Mesendoderm (in vitro differentiated cells): ENCODE measurements at regions not wholly inside any gene's neighbourhood (a gene's known extent, or its start where the extent isn't known, plus 50 kb on each side); places are given as distances from the start of the nearest gene placed in this dataset.

Experiments
- DNase-seq: peaks from one replicate; pipeline ENCODE4 v3.0.0; 2013
- H2AK5ac ChIP-seq: 2 replicates; pipeline ENCODE4 v1.6.1; 2013; ENCODE audit warnings: low read length, inconsistent platforms
- H2BK120ac ChIP-seq: 2 replicates; pipeline ENCODE4 v1.6.1; 2013; ENCODE audit warnings: low read depth, mild to moderate bottlenecking, low read length, moderate library complexity, mixed read lengths
- H2BK15ac ChIP-seq: replicated peaks from 2 replicates; pipeline ENCODE4 v1.6.1; 2013; ENCODE audit warnings: low read depth, mild to moderate bottlenecking, moderate library complexity
- H2BK5ac ChIP-seq: 2 replicates; pipeline ENCODE4 v1.6.1; 2013; ENCODE audit warnings: low read length, inconsistent platforms
- H3K18ac ChIP-seq: 2 replicates; pipeline ENCODE4 v1.6.1; 2013; ENCODE audit warnings: mild to moderate bottlenecking, low read length, mixed read lengths
- H3K23ac ChIP-seq: one replicate; pipeline ENCODE4 v1.6.1; 2013; ENCODE audit warnings: low read length
- H3K27ac ChIP-seq: 2 replicates; pipeline ENCODE4 v1.5.1; 2013; ENCODE audit warnings: low read depth, mild to moderate bottlenecking, inconsistent platforms, low read length, moderate library complexity
- H3K27me3 ChIP-seq: 2 replicates; pipeline ENCODE4 v1.6.1; 2013; ENCODE audit warnings: low read length, control low read depth, mild to moderate bottlenecking, inconsistent platforms; ENCODE audit not compliant: insufficient read depth, poor library complexity
- H3K36me3 ChIP-seq: 2 replicates; pipeline ENCODE4 v1.6.1; 2013; ENCODE audit warnings: low read length, inconsistent platforms; ENCODE audit not compliant: control insufficient read depth, insufficient read depth
- H3K4ac ChIP-seq: one replicate; pipeline ENCODE4 v1.6.1; 2013; ENCODE audit warnings: low read depth, mild to moderate bottlenecking, low read length, moderate library complexity
- H3K4me1 ChIP-seq: 2 replicates; pipeline ENCODE4 v1.6.1; 2013; ENCODE audit warnings: low read depth, low read length, inconsistent platforms; ENCODE audit not compliant: control insufficient read depth
- H3K4me2 ChIP-seq: 2 replicates; pipeline ENCODE4 v1.6.1; 2013; ENCODE audit warnings: low read length
- H3K4me3 ChIP-seq: 2 replicates; pipeline ENCODE4 v1.5.1; 2013; ENCODE audit warnings: mild to moderate bottlenecking, low read length
- H3K56ac ChIP-seq: one replicate; pipeline ENCODE4 v1.6.1; 2013; ENCODE audit warnings: low read length
- H3K79me1 ChIP-seq: 2 replicates; pipeline ENCODE4 v1.6.1; 2013; ENCODE audit warnings: low read length, inconsistent platforms
- H3K79me2 ChIP-seq: 2 replicates; pipeline ENCODE4 v1.6.1; 2013; ENCODE audit warnings: mild to moderate bottlenecking, low read length; ENCODE audit not compliant: control insufficient read depth, insufficient read depth
- H3K9ac ChIP-seq: 2 replicates; pipeline ENCODE4 v1.6.1; 2013; ENCODE audit warnings: low read length, inconsistent platforms
- H4K5ac ChIP-seq: one replicate; pipeline ENCODE4 v1.6.1; 2013; ENCODE audit warnings: low read length
- H4K8ac ChIP-seq: one replicate; pipeline ENCODE4 v1.6.1; 2013; ENCODE audit warnings: low read depth, mild to moderate bottlenecking, control low read depth, low read length, moderate library complexity
- WGBS: extraction: QIAGEN DNeasy Blood & Tissue Kit; methylation state at CpG from one replicate; pipeline ENCODE4 v1.1.7; 2013; ENCODE audit warnings: low lambda C conversion rate, missing lambda C conversion rate; ENCODE audit not compliant: insufficient coverage; ENCODE audit errors: extremely low coverage; 5-methylcytosine and 5-hydroxymethylcytosine counted together

GRCh38 chr18:77766421-77766820 lies 516.8 kb downstream of the GALR1 start:
- Histone ChIP-seq H2BK5ac (no peak overlapping the region), H2BK15ac (no peak overlapping the region), H4K5ac (no peak overlapping the region), H2AK5ac (no peak overlapping the region), H3K9ac (no peak overlapping the region), H4K8ac (no peak overlapping the region), H3K79me2 (no peaks in the 10 kb centered on the region), H2BK120ac (no peak overlapping the region), H3K18ac (no peak overlapping the region), H3K23ac (no peak overlapping the region), H3K79me1 (no peaks in the 10 kb centered on the region), H3K4ac (no peak overlapping the region), H3K36me3 (no peaks in the 10 kb centered on the region), H3K27me3 (no peaks in the 10 kb centered on the region), H3K27ac (no peak overlapping the region), H3K56ac (no peak overlapping the region), H3K4me2 (no peak overlapping the region), H3K4me3 (no peak overlapping the region), H3K4me1 (no peaks in the 10 kb centered on the region)
- DNase-seq = no peak
- no CpG with 5 or more reads among the region's 9 CpGs for WGBS

GRCh38 chr18:77772177-77772576 lies 522.5 kb downstream of the GALR1 start:
- no peak overlapping the region for H2BK120ac ChIP-seq
- no peak overlapping the region for H3K18ac ChIP-seq
- H2BK5ac ChIP-seq = no peak overlapping the region
- no peaks in the 10 kb centered on the region for H3K4me1 ChIP-seq
- WGBS = no CpG with 5 or more reads among the region's 5 CpGs
- H3K4me3 ChIP-seq = no peak overlapping the region
- no peak overlapping the region for H3K4ac ChIP-seq
- H3K56ac ChIP-seq = no peak overlapping the region
- no peak overlapping the region for H3K23ac ChIP-seq
- H3K36me3 ChIP-seq = no peaks in the 10 kb centered on the region
- no peak overlapping the region for H2BK15ac ChIP-seq
- DNase-seq = no peak
- no peak overlapping the region for H2AK5ac ChIP-seq
- no peak overlapping the region for H3K27ac ChIP-seq
- no peaks in the 10 kb centered on the region for H3K27me3 ChIP-seq
- no peak overlapping the region for H4K8ac ChIP-seq
- H3K79me1 ChIP-seq = no peaks in the 10 kb centered on the region
- no peak overlapping the region for H3K4me2 ChIP-seq
- H4K5ac ChIP-seq = no peak overlapping the region
- no peak overlapping the region for H3K9ac ChIP-seq
- no peaks in the 10 kb centered on the region for H3K79me2 ChIP-seq

- Histone ChIP-seq H3K18ac (no peak overlapping the region), H2AK5ac (no peak overlapping the region), H3K79me2 (no peaks in the 10 kb centered on the region), H4K5ac (no peak overlapping the region), H3K27me3 (no peaks in the 10 kb centered on the region), H3K4me3 (no peak overlapping the region), H2BK5ac (no peak overlapping the region), H4K8ac (no peak overlapping the region), H3K56ac (no peak overlapping the region), H3K23ac (no peak overlapping the region), H3K4me2 (no peak overlapping the region), H2BK15ac (no peak overlapping the region), H3K9ac (no peak overlapping the region), H3K4me1 (no peaks in the 10 kb centered on the region), H3K79me1 (no peaks in the 10 kb centered on the region), H3K36me3 (no peaks in the 10 kb centered on the region), H3K27ac (no peak overlapping the region), H3K4ac (no peak overlapping the region), H2BK120ac (no peak overlapping the region)
- DNase-seq = no peak
- no CpG with 5 or more reads among the region's 12 CpGs for whole genome bisulfite sequencing
These were observed 526.5 kb downstream of the GALR1 start for GRCh38 chr18:77776104-77776503.

- Histone ChIP-seq H3K56ac (no peak overlapping the region), H3K4me3 (no peak overlapping the region), H3K18ac (no peak overlapping the region), H3K27me3 (no peaks in the 10 kb centered on the region), H2AK5ac (no peak overlapping the region), H3K4ac (no peak overlapping the region), H3K4me1 (no peaks in the 10 kb centered on the region), H2BK15ac (no peak overlapping the region), H3K9ac (no peak overlapping the region), H3K79me2 (no peaks in the 10 kb centered on the region), H4K8ac (no peak overlapping the region), H3K23ac (no peak overlapping the region), H2BK120ac (no peak overlapping the region), H3K27ac (no peak overlapping the region), H3K4me2 (no peak overlapping the region), H3K79me1 (no peaks in the 10 kb centered on the region), H4K5ac (no peak overlapping the region), H3K36me3 (no peaks in the 10 kb centered on the region), H2BK5ac (no peak overlapping the region)
- no CpG with 5 or more reads among the region's 11 CpGs for WGBS
- DNase-seq = no peak
These were observed 527.5 kb downstream of the GALR1 start for GRCh38 chr18:77777163-77777562.

GRCh38 chr18:77784759-77785379 lies 535.2 kb downstream of the GALR1 start:
- no peaks in the 10 kb centered on the region for H3K27me3 ChIP-seq
- WGBS = no CpG with 5 or more reads among the region's 18 CpGs
- no peak overlapping the region for H3K4me3 ChIP-seq
- no peak overlapping the region for H3K9ac ChIP-seq
- H3K79me1 ChIP-seq = no peaks in the 10 kb centered on the region
- DNase-seq = no peak
- no peak overlapping the region for H3K18ac ChIP-seq
- no peak overlapping the region for H2BK5ac ChIP-seq
- no peak overlapping the region for H2BK15ac ChIP-seq
- no peak overlapping the region for H4K5ac ChIP-seq
- H3K27ac ChIP-seq = no peak overlapping the region
- H2BK120ac ChIP-seq = no peak overlapping the region
- no peaks in the 10 kb centered on the region for H3K36me3 ChIP-seq
- H4K8ac ChIP-seq = no peak overlapping the region
- H3K4me2 ChIP-seq = no peak overlapping the region
- no peak overlapping the region for H2AK5ac ChIP-seq
- H3K4me1 ChIP-seq = no peaks in the 10 kb centered on the region
- no peaks in the 10 kb centered on the region for H3K79me2 ChIP-seq
- H3K56ac ChIP-seq = no peak overlapping the region
- no peak overlapping the region for H3K23ac ChIP-seq
- no peak overlapping the region for H3K4ac ChIP-seq

- Histone ChIP-seq H2BK5ac (no peak overlapping the region), H2BK15ac (no peak overlapping the region), H3K4me3 (no peak overlapping the region), H3K56ac (no peak overlapping the region), H3K4me2 (no peak overlapping the region), H3K9ac (no peak overlapping the region), H2BK120ac (no peak overlapping the region), H2AK5ac (no peak overlapping the region), H4K8ac (no peak overlapping the region), H3K4me1 (no peaks in the 10 kb centered on the region), H3K79me1 (no peaks in the 10 kb centered on the region), H4K5ac (no peak overlapping the region), H3K4ac (no peak overlapping the region), H3K36me3 (no peaks in the 10 kb centered on the region), H3K27ac (no peak overlapping the region), H3K18ac (no peak overlapping the region), H3K79me2 (no peaks in the 10 kb centered on the region), H3K27me3 (no peaks in the 10 kb centered on the region), H3K23ac (no peak overlapping the region)
- DNase-seq = no peak
- WGBS = no CpG with 5 or more reads among the region's 7 CpGs
These were observed 535.8 kb downstream of the GALR1 start for GRCh38 chr18:77785415-77785975.
